ENCODE measurements at regions not wholly inside any gene's neighbourhood (a gene's known extent, or its start where the extent isn't known, plus 50 kb on each side); places are given as distances from the start of the nearest gene placed in this dataset.

DNA sequence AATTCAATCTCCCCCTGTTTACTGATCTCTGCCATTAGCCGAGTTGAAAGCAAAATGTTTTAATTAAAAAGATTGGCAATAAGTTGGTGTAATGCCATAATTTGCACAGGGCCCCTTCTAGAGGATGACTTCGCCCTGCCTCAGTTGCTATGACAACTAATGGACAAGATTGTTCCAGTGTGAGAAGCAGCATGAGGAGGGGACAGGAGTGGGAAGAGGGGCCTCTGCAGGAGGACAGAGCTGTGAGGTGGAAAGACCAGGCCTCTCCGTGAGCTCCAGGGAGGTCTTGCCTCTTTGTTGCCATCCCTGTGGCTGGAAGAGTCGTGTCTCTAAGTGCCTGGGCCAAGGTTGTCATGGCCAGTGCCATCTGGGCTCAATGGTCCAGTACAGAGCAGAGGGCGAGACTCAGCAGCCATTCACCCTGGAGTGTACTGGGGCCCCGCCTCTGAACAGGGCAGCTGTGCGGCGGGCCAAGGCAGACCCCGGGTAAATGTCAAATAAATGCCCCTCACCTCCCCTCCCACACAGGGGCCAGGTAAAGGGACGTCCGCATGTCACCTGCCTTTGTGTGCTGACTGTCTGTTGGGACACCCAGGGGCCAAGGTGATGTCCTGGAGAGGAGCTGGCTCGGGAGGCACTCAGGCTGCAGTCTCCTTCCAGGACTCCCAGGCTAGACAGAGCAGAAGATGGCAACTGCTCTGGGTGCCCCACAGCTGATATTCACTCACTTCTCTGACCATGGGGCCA is 97.0 kb upstream of the RET start:
- no peak overlapping the region for H3K27ac ChIP-seq (ENCODE audit: low read length, poor library complexity, severe bottlenecking)
- H4K8ac ChIP-seq (ENCODE audit: low read length), result no peak overlapping the region
- no peak overlapping the region for H3K4ac ChIP-seq (ENCODE audit: low read depth in 1 of 2, low read length in 2 of 2)
- no peak overlapping the region for H2BK120ac ChIP-seq (ENCODE audit: low read depth, low read length)
- no peak overlapping the region for H3K18ac ChIP-seq (ENCODE audit: low read depth in 1 of 2, low read length in 2 of 2)
- no peak overlapping the region for H3K14ac ChIP-seq (ENCODE audit: low read length in 2 of 2)
- H2BK5ac ChIP-seq (ENCODE audit: low read depth, low read length, poor library complexity, severe bottlenecking), result no peak overlapping the region
- H3K4me1 ChIP-seq (ENCODE audit: control insufficient read depth, insufficient read depth, low read depth, low read length), result peaks cover 2% of the 10 kb centered on the region
- no peak overlapping the region for H2BK15ac ChIP-seq (ENCODE audit: low read depth, poor library complexity, severe bottlenecking)
- no peak overlapping the region for H2AK5ac ChIP-seq (ENCODE audit: low read length, severe bottlenecking)
- H2BK12ac ChIP-seq (ENCODE audit: low read length in 2 of 2), result no peak overlapping the region
- H3K4me3 ChIP-seq (ENCODE audit: insufficient read depth in 1 of 2, low read depth in 1 of 2, low read length in 2 of 2), result no peak overlapping the region
- no peaks in the 10 kb centered on the region for H3K36me3 ChIP-seq (ENCODE audit: control insufficient read depth in 1 of 2, insufficient read depth in 2 of 2, low read depth in 1 of 2, low read length in 2 of 2)
- no peak for DNase-seq
- no peak overlapping the region for H2AFZ ChIP-seq (ENCODE audit: low read depth, low read length)
- H4K91ac ChIP-seq (ENCODE audit: low read length), result no peak overlapping the region
- H3K9me3 ChIP-seq (ENCODE audit: control insufficient read depth, low read length), result no peaks in the 10 kb centered on the region
- H3K27me3 ChIP-seq (ENCODE audit: control insufficient read depth in 1 of 2, insufficient read depth in 1 of 2, low read length in 2 of 2), result no peaks in the 10 kb centered on the region
- H3K79me1 ChIP-seq (replicated peaks; ENCODE audit: low read length, poor library complexity, severe bottlenecking), result no peaks in the 10 kb centered on the region
- WGBS, result 72% methylated on average over 11 of the region's 12 CpGs
- H3K23ac ChIP-seq (ENCODE audit: low read length in 2 of 2), result no peak overlapping the region
- H3K4me2 ChIP-seq (ENCODE audit: low read length, poor library complexity, severe bottlenecking), result no peak overlapping the region
- H3K9ac ChIP-seq (ENCODE audit: low read length), result no peak overlapping the region

DNA sequence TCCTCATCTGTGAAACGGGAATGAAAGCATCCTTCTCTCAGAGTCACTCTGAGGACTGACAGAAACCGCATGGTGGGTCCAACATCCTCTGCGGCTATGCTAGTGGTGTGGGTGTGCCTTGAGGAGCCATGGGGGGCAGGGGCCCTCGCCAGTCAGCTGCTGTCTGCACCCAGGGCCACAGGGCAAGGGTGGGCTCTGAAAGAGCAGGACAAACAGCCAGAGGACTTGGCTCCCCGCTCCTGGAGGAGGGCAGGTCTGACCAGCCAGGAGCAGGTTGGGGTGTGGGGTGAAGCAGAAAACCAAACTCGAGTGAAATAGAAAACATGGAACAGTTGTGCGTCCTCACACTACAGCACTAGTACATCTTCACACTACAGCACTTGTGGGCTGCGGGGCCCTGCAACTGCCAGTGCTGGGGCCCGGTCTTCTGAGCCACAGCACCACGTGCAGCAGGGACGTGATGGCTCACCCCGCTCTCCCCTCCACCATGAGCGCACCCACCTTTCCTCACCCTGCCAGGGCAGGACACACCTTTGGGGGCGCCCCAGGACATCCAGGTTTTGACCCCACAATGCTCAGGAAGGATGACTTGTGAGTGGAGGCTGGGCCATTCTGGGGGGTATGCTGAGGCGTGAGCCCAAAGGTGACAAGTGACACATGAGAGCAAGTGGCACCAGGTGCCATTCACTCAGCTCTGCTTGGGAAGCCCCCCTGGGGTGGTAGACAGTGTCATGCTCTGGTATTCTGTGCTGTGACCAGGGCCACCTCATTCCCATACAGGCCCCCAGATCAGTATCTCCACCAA is 96.1 kb upstream of the RET start:
- H2AFZ ChIP-seq (ENCODE audit: low read depth, low read length), result no peak overlapping the region
- no peak overlapping the region for H2BK15ac ChIP-seq (ENCODE audit: low read depth, poor library complexity, severe bottlenecking)
- no peaks in the 10 kb centered on the region for H3K79me1 ChIP-seq (replicated peaks; ENCODE audit: low read length, poor library complexity, severe bottlenecking)
- H3K27me3 ChIP-seq (ENCODE audit: control insufficient read depth in 1 of 2, insufficient read depth in 1 of 2, low read length in 2 of 2), result no peaks in the 10 kb centered on the region
- H3K9me3 ChIP-seq (ENCODE audit: control insufficient read depth, low read length), result no peaks in the 10 kb centered on the region
- DNase-seq, result no peak
- no peak overlapping the region for H2BK120ac ChIP-seq (ENCODE audit: low read depth, low read length)
- H2BK12ac ChIP-seq (ENCODE audit: low read length in 2 of 2), result no peak overlapping the region
- H4K8ac ChIP-seq (ENCODE audit: low read length), result no peak overlapping the region
- 78% methylated on average over 15 of the region's 15 CpGs for WGBS
- no peak overlapping the region for H3K4me2 ChIP-seq (ENCODE audit: low read length, poor library complexity, severe bottlenecking)
- H3K9ac ChIP-seq (ENCODE audit: low read length), result no peak overlapping the region
- H3K27ac ChIP-seq (ENCODE audit: low read length, poor library complexity, severe bottlenecking), result no peak overlapping the region
- H3K4me1 ChIP-seq (ENCODE audit: control insufficient read depth, insufficient read depth, low read depth, low read length), result peaks cover 2% of the 10 kb centered on the region
- H3K14ac ChIP-seq (ENCODE audit: low read length in 2 of 2), result no peak overlapping the region
- no peak overlapping the region for H3K4ac ChIP-seq (ENCODE audit: low read depth in 1 of 2, low read length in 2 of 2)
- H2BK5ac ChIP-seq (ENCODE audit: low read depth, low read length, poor library complexity, severe bottlenecking), result no peak overlapping the region
- no peak overlapping the region for H3K4me3 ChIP-seq (ENCODE audit: insufficient read depth in 1 of 2, low read depth in 1 of 2, low read length in 2 of 2)
- H4K91ac ChIP-seq (ENCODE audit: low read length), result no peak overlapping the region
- H3K36me3 ChIP-seq (ENCODE audit: control insufficient read depth in 1 of 2, insufficient read depth in 2 of 2, low read depth in 1 of 2, low read length in 2 of 2), result no peaks in the 10 kb centered on the region
- no peak overlapping the region for H3K23ac ChIP-seq (ENCODE audit: low read length in 2 of 2)
- H3K18ac ChIP-seq (ENCODE audit: low read depth in 1 of 2, low read length in 2 of 2), result no peak overlapping the region
- no peak overlapping the region for H2AK5ac ChIP-seq (ENCODE audit: low read length, severe bottlenecking)

DNA sequence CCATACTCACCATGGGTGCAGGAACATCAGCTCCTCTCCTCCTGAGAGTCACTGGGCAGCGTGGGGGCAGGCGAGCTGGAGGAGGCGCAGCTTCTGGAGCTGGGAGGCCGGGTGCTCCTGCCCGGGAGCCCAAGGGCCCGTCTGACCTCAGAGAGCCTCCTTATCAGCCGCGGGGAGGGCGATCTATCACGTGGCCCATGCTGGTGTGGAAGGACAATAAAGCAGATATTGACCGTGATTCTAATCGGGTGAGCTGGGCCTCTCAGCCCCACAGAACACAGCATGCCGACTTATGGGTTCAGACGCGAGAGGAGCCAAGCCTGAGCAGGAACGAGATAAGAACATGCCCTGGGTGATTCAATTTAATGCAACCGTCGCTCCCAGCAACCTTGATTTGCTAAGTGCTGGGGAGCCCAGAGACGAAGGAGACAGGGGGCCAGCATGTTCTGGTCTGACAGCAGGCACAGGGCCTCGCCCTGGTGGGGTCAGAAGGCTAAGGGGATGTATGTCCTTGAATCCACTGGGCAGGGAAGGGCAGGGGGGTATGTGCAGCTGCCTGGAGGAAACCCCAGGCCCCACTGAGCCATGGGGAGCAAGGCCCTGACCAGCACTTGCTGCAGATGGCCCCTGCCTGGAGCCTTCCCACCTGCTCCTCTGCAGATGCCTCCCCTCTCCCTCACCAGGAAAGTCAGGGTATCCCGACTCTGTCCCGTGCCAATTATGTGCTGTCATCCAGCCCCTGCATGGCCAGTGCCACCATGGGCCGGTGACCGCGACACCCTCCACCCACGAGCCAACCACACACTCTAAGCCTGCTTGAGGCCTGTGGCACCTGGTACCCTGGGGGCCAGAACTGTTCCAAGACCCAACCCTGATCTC is 95.3 kb upstream of the RET start:
- no peak overlapping the region for H4K91ac ChIP-seq (ENCODE audit: low read length)
- H2BK120ac ChIP-seq (ENCODE audit: low read depth, low read length), result no peak overlapping the region
- no peak overlapping the region for H3K14ac ChIP-seq (ENCODE audit: low read length in 2 of 2)
- no peak overlapping the region for H2AFZ ChIP-seq (ENCODE audit: low read depth, low read length)
- H3K36me3 ChIP-seq (ENCODE audit: control insufficient read depth in 1 of 2, insufficient read depth in 2 of 2, low read depth in 1 of 2, low read length in 2 of 2), result no peaks in the 10 kb centered on the region
- no peak overlapping the region for H3K18ac ChIP-seq (ENCODE audit: low read depth in 1 of 2, low read length in 2 of 2)
- H3K4me3 ChIP-seq (ENCODE audit: insufficient read depth in 1 of 2, low read depth in 1 of 2, low read length in 2 of 2), result no peak overlapping the region
- no peaks in the 10 kb centered on the region for H3K79me1 ChIP-seq (replicated peaks; ENCODE audit: low read length, poor library complexity, severe bottlenecking)
- H2BK12ac ChIP-seq (ENCODE audit: low read length in 2 of 2), result no peak overlapping the region
- H3K4ac ChIP-seq (ENCODE audit: low read depth in 1 of 2, low read length in 2 of 2), result no peak overlapping the region
- H3K27me3 ChIP-seq (ENCODE audit: control insufficient read depth in 1 of 2, insufficient read depth in 1 of 2, low read length in 2 of 2), result no peaks in the 10 kb centered on the region
- H3K4me2 ChIP-seq (ENCODE audit: low read length, poor library complexity, severe bottlenecking), result no peak overlapping the region
- H3K4me1 ChIP-seq (ENCODE audit: control insufficient read depth, insufficient read depth, low read depth, low read length), result peaks cover 2% of the 10 kb centered on the region
- DNase-seq, result no peak
- H2AK5ac ChIP-seq (ENCODE audit: low read length, severe bottlenecking), result no peak overlapping the region
- no peak overlapping the region for H4K8ac ChIP-seq (ENCODE audit: low read length)
- no peak overlapping the region for H3K23ac ChIP-seq (ENCODE audit: low read length in 2 of 2)
- 81% methylated on average over 26 of the region's 26 CpGs for WGBS
- no peak overlapping the region for H3K9ac ChIP-seq (ENCODE audit: low read length)
- H3K9me3 ChIP-seq (ENCODE audit: control insufficient read depth, low read length), result no peaks in the 10 kb centered on the region
- H2BK5ac ChIP-seq (ENCODE audit: low read depth, low read length, poor library complexity, severe bottlenecking), result no peak overlapping the region
- no peak overlapping the region for H2BK15ac ChIP-seq (ENCODE audit: low read depth, poor library complexity, severe bottlenecking)
- H3K27ac ChIP-seq (ENCODE audit: low read length, poor library complexity, severe bottlenecking), result no peak overlapping the region

Measured in mesenchymal stem cell (in vitro differentiated cells and primary cell).